Body of pancreas (tissue), 4 donors: ENCODE measurements at regions not wholly inside any gene's neighbourhood (a gene's known extent, or its start where the extent isn't known, plus 50 kb on each side); places are given as distances from the start of the nearest gene placed in this dataset.

ENCODE experiments used
- CTCF ChIP-seq, 7 experiments: fragments of 450-650 bp in 4 of 7; fragments of 200-600 bp in 3 of 7; sonication (generic) in 3 of 7; IDR thresholded peaks; one replicate each; pipeline ENCODE4 v1.5.1; 2016 to 2019; ENCODE audit warnings: antibody characterized with exemption in 7 of 7
- POLR2A ChIP-seq, 3 donors: fragments of 450-650 bp; IDR thresholded peaks; one replicate each; pipeline ENCODE4 v1.6.1; 2016; ENCODE audit warnings: antibody characterized with exemption in 3 of 3, mild to moderate bottlenecking in 2 of 3

- no peak for TF ChIP-seq CTCF (IDR thresholded peaks at IDR 0.05)
- no peak for TF ChIP-seq POLR2A (IDR thresholded peaks at IDR 0.05)
Observed at GRCh38 chr2:4693266-4693665, 989.9 kb downstream of the DCDC2C start.
